H1 (cell line): ENCODE measurements at regions not wholly inside any gene's neighbourhood (a gene's known extent, or its start where the extent isn't known, plus 50 kb on each side); places are given as distances from the start of the nearest gene placed in this dataset.

ENCODE experiments used
- CTCF ChIP-seq, 3 experiments: IDR thresholded peaks; 1 replicate in 2 of 3; 2 replicates in 1 of 3; pipeline versions ENCODE4 v1.5.1 to v1.6.1; 2011; ENCODE audit warnings: low read length in 3 of 3, mild to moderate bottlenecking in 3 of 3, inconsistent platforms in 2 of 3, low read depth in 1 of 3, moderate library complexity in 1 of 3; ENCODE audit not compliant: insufficient read depth in 1 of 3; ENCODE audit errors: control extremely low read depth in 1 of 3
- NRF1 ChIP-seq: IDR thresholded peaks from 2 replicates; pipeline ENCODE4 v1.6.1; 2011; ENCODE audit warnings: mild to moderate bottlenecking, low read depth, low read length, improper control_type of control experiment
- POLR2A ChIP-seq, 2 experiments: IDR thresholded peaks; 1 replicate in 1 of 2; 2 replicates in 1 of 2; pipeline ENCODE4 v1.6.1; 2011; ENCODE audit warnings: low read depth in 2 of 2, low read length in 2 of 2, mild to moderate bottlenecking in 2 of 2; ENCODE audit errors: control extremely low read depth in 1 of 2
- POLR2AphosphoS5 ChIP-seq: IDR thresholded peaks from 2 replicates; pipeline ENCODE4 v1.6.1; 2011; ENCODE audit warnings: low read depth, low read length
- RFX5 ChIP-seq: IDR thresholded peaks from 2 replicates; pipeline ENCODE4 v1.6.1; 2011; ENCODE audit warnings: low read depth, low read length, improper control_type of control experiment, borderline replicate concordance
- SRF ChIP-seq: IDR thresholded peaks from 2 replicates; pipeline ENCODE4 v1.6.1; 2011; ENCODE audit warnings: mild to moderate bottlenecking, low read depth, low read length, moderate library complexity

- TF ChIP-seq POLR2A (IDR thresholded peaks at IDR 0.05; ENCODE audit: control extremely low read depth in 1 of 2, low read depth in 2 of 2, low read length in 2 of 2), result no peak
- no peak for TF ChIP-seq NRF1
- TF ChIP-seq SRF, result no peak
- no peak for TF ChIP-seq POLR2AphosphoS5
- TF ChIP-seq CTCF (IDR thresholded peaks at IDR 0.05; ENCODE audit: control extremely low read depth in 1 of 3, insufficient read depth in 1 of 3, low read depth in 1 of 3, low read length in 3 of 3), result peak in 2 of 3 experiments; percentile 33 to 42; a peak in 3 of 4 replicates
- TF ChIP-seq RFX5, result no peak
Measured at GRCh38 chr15:35293353-35294130, 208.4 kb upstream of the NANOGP8 start.
